Ishikawa (cell line): ENCODE measurements at regions not wholly inside any gene's neighbourhood (a gene's known extent, or its start where the extent isn't known, plus 50 kb on each side); places are given as distances from the start of the nearest gene placed in this dataset.

ENCODE experiments used
- CEBPB ChIP-seq: IDR thresholded peaks from 2 replicates; pipeline ENCODE4 v1.6.1; 2012
- CREB1 ChIP-seq: IDR thresholded peaks from 2 replicates; pipeline ENCODE4 v1.6.1; 2012; ENCODE audit warnings: low read depth
- EGR1 ChIP-seq: IDR thresholded peaks from 2 replicates; pipeline ENCODE4 v1.6.1; 2012
- EP300 ChIP-seq: IDR thresholded peaks from 2 replicates; pipeline ENCODE4 v1.6.1; 2012; ENCODE audit warnings: borderline replicate concordance
- FOXM1 ChIP-seq: IDR thresholded peaks from 2 replicates; pipeline ENCODE4 v1.6.1; 2012; ENCODE audit warnings: low read depth, borderline replicate concordance
- NFIC ChIP-seq: IDR thresholded peaks from 2 replicates; pipeline ENCODE4 v1.6.1; 2012
- RAD21 ChIP-seq: IDR thresholded peaks from 2 replicates; pipeline ENCODE4 v1.6.1; 2012; ENCODE audit warnings: low read depth
- TAF1 ChIP-seq: IDR thresholded peaks from 2 replicates; pipeline ENCODE4 v1.6.1; 2012; ENCODE audit warnings: low read depth, mild to moderate bottlenecking
- TCF12 ChIP-seq: IDR thresholded peaks from 2 replicates; pipeline ENCODE4 v1.6.1; 2012; ENCODE audit warnings: low read depth
- TEAD4 ChIP-seq: IDR thresholded peaks from 2 replicates; pipeline ENCODE4 v1.6.1; 2012
- USF1 ChIP-seq: IDR thresholded peaks from 2 replicates; pipeline ENCODE4 v1.6.1; 2012
- YY1 ChIP-seq: IDR thresholded peaks from 2 replicates; pipeline ENCODE4 v1.6.1; 2012; ENCODE audit warnings: low read depth
- ZBTB7A ChIP-seq: IDR thresholded peaks from 2 replicates; pipeline ENCODE4 v1.6.1; 2012; ENCODE audit warnings: low read depth
- TF ChIP-seq, protein P1 (sequence below): IDR thresholded peaks from 2 replicates; pipeline ENCODE4 v1.6.1; 2012; ENCODE audit warnings: low read depth, mild to moderate bottlenecking
- TF ChIP-seq, protein P2 (sequence below): IDR thresholded peaks from 2 replicates; pipeline ENCODE4 v1.6.1; 2012

DNA sequence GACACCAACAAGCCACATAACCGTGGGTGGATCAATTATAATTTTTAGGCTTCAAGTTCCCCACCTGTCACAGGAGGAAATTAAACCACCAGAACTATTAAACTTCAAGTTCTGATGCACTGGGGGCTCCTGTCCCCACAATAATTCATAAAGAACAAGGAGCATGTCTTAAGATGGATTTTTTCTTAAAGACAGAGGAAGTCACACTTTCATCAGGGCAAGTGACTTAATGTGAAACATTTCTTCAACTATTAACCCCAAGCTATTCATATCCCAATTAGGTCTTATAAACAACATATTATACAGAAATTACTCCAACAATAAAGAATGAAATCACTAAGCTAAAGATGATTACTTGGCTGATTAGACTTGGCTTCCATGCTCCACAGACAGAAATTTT lies 292.5 kb downstream of the ETAA1 start:
- no peak for TF ChIP-seq RAD21
- no peak for TF ChIP-seq FOXM1
- TF ChIP-seq NFIC = no peak

DNA sequence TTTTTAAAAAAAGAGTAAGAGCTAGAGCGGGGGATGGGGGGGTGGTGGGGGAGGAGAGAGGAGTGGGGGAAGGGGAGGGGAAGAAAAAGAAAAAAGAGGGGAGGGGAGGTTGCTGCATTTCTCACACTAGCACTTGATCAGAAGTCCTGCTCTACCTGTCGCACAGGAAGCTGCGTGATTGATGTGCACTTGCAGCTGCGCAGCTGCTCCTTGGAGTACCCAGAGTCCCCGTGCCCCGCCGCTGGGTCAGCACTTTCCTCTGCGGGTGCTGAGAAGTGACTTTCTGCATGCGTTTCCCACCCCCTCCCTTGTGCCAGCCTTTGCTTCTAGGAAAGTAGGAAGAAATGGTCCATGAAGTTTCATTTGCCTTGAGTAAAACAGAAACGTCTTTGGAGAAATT lies 297.3 kb downstream of the ETAA1 start:
- TF ChIP-seq, protein P1, sequence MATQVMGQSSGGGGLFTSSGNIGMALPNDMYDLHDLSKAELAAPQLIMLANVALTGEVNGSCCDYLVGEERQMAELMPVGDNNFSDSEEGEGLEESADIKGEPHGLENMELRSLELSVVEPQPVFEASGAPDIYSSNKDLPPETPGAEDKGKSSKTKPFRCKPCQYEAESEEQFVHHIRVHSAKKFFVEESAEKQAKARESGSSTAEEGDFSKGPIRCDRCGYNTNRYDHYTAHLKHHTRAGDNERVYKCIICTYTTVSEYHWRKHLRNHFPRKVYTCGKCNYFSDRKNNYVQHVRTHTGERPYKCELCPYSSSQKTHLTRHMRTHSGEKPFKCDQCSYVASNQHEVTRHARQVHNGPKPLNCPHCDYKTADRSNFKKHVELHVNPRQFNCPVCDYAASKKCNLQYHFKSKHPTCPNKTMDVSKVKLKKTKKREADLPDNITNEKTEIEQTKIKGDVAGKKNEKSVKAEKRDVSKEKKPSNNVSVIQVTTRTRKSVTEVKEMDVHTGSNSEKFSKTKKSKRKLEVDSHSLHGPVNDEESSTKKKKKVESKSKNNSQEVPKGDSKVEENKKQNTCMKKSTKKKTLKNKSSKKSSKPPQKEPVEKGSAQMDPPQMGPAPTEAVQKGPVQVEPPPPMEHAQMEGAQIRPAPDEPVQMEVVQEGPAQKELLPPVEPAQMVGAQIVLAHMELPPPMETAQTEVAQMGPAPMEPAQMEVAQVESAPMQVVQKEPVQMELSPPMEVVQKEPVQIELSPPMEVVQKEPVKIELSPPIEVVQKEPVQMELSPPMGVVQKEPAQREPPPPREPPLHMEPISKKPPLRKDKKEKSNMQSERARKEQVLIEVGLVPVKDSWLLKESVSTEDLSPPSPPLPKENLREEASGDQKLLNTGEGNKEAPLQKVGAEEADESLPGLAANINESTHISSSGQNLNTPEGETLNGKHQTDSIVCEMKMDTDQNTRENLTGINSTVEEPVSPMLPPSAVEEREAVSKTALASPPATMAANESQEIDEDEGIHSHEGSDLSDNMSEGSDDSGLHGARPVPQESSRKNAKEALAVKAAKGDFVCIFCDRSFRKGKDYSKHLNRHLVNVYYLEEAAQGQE = no peak
- TF ChIP-seq EGR1 (no peak), CREB1 (no peak), NFIC (no peak), CEBPB (no peak), TCF12 (no peak)
- TF ChIP-seq, protein P2, sequence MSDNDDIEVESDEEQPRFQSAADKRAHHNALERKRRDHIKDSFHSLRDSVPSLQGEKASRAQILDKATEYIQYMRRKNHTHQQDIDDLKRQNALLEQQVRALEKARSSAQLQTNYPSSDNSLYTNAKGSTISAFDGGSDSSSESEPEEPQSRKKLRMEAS = no peak

- no peak for TF ChIP-seq TEAD4
- no peak for TF ChIP-seq USF1
- TF ChIP-seq, protein P1 = no peak
- TF ChIP-seq RAD21 = no peak
- no peak for TF ChIP-seq TCF12
- no peak for TF ChIP-seq EGR1
- no peak for TF ChIP-seq TAF1
- no peak for TF ChIP-seq EP300
- TF ChIP-seq, protein P2 = no peak
- no peak for TF ChIP-seq FOXM1
These were observed 303.9 kb downstream of the ETAA1 start for GRCh38 chr2:67701011-67701410.

GRCh38 chr2:67702284-67702683 lies 305.2 kb downstream of the ETAA1 start:
- TF ChIP-seq, protein P2 = no peak
- TF ChIP-seq TCF12 (no peak), YY1 (no peak), NFIC (no peak), USF1 (no peak), CEBPB (no peak), TEAD4 (no peak), TAF1 (no peak)

- TF ChIP-seq TAF1 (no peak), YY1 (no peak), TEAD4 (no peak), TCF12 (no peak), EP300 (no peak)
- TF ChIP-seq, protein P1 = no peak
These were observed 305.8 kb downstream of the ETAA1 start for GRCh38 chr2:67702937-67703336.

- no peak for TF ChIP-seq TEAD4
- no peak for TF ChIP-seq EP300
- no peak for TF ChIP-seq ZBTB7A
- no peak for TF ChIP-seq FOXM1
- no peak for TF ChIP-seq RAD21
- TF ChIP-seq TAF1 = no peak
- TF ChIP-seq, protein P2 = no peak
- TF ChIP-seq YY1 = no peak
- TF ChIP-seq NFIC = no peak
- no peak for TF ChIP-seq EGR1
These were observed 308.9 kb downstream of the ETAA1 start for GRCh38 chr2:67706082-67706481.
